Esophagus muscularis mucosa (tissue), 3 donors: ENCODE measurements at regions not wholly inside any gene's neighbourhood (a gene's known extent, or its start where the extent isn't known, plus 50 kb on each side); places are given as distances from the start of the nearest gene placed in this dataset.

Experiments
- POLR2A ChIP-seq: fragments of 450-650 bp; IDR thresholded peaks from one replicate; pipeline ENCODE4 v1.6.1; 2017; ENCODE audit warnings: antibody characterized with exemption, moderate library complexity, mild to moderate bottlenecking, low read depth
- TF ChIP-seq, protein P1 (sequence below), 3 experiments: fragments of 200-600 bp in 2 of 3; fragments of 450-650 bp in 1 of 3; sonication (generic) in 2 of 3; IDR thresholded peaks; one replicate each; pipeline ENCODE4 v1.5.1; 2017 to 2019; ENCODE audit warnings: antibody characterized with exemption in 3 of 3, mild to moderate bottlenecking in 2 of 3, moderate library complexity in 1 of 3

- TF ChIP-seq, protein P1, sequence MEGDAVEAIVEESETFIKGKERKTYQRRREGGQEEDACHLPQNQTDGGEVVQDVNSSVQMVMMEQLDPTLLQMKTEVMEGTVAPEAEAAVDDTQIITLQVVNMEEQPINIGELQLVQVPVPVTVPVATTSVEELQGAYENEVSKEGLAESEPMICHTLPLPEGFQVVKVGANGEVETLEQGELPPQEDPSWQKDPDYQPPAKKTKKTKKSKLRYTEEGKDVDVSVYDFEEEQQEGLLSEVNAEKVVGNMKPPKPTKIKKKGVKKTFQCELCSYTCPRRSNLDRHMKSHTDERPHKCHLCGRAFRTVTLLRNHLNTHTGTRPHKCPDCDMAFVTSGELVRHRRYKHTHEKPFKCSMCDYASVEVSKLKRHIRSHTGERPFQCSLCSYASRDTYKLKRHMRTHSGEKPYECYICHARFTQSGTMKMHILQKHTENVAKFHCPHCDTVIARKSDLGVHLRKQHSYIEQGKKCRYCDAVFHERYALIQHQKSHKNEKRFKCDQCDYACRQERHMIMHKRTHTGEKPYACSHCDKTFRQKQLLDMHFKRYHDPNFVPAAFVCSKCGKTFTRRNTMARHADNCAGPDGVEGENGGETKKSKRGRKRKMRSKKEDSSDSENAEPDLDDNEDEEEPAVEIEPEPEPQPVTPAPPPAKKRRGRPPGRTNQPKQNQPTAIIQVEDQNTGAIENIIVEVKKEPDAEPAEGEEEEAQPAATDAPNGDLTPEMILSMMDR (IDR thresholded peaks at IDR 0.05): no peak
- no peak for TF ChIP-seq POLR2A
These were observed 121.4 kb upstream of the MAFB start for GRCh38 chr20:40810332-40811000.
